ENCODE measurements at regions not wholly inside any gene's neighbourhood (a gene's known extent, or its start where the extent isn't known, plus 50 kb on each side); places are given as distances from the start of the nearest gene placed in this dataset.
A peak's percentile ranks its signal among the peaks of the same experiment; 100 is the strongest.
"Not testable (repeated sequence)": the region's sequence is repeated elsewhere in the genome, so short reads cannot be mapped to it uniquely, and the experiment has no call there.

DNA sequence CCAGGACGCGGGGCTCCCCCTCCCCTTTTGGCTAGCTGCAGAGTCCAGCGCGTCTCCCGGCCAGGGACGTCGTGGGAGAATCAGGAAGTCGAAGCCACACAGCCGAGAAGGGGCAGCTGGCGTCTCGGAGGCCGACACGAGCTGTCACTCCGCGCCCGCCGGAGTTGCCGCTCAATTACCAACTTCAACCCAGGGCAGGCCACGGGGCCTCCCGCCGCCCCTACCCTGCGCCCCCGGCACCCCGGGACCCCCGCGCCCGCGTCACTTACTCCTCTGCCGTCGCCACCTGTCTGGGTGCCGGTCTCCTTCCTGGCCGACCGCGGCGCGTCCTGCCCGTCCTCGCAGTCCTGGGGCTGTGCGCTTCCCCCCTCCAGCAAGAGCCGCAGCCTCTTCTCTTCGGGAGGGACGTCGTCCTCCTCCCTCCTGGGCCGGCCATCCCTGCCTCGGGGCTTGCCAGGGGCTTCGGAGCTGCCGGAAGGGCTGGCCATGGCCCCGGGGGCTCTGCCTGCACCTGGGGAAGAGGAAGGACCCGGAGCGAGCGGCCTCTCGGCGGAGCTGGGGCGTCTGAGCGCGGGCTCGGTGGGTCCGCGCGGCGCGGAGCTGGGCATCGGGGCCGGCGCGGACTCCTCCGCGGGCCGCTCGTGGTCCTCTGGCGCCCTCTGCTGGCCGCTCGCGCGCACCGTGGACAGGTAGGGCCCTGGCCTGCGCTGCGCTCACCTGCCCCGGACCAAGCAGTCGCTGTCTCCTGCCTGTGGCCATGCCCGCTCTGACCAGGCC lies 65.6 kb upstream of the CLEC6A start:
- DNase-seq: not testable (repeated sequence)

- DNase-seq: peak; percentile 9
Observed at GRCh38 chr12:8396225-8397071, 59.3 kb upstream of the CLEC6A start.

GRCh38 chr12:8397378-8397777 lies 58.4 kb upstream of the CLEC6A start:
- DNase-seq: not testable (repeated sequence)

- not testable (repeated sequence) for DNase-seq
Observed at GRCh38 chr12:8399496-8400034, 56.2 kb upstream of the CLEC6A start.

GRCh38 chr12:8403834-8404233 lies 51.9 kb upstream of the CLEC6A start:
- DNase-seq: not testable (repeated sequence)

DNA sequence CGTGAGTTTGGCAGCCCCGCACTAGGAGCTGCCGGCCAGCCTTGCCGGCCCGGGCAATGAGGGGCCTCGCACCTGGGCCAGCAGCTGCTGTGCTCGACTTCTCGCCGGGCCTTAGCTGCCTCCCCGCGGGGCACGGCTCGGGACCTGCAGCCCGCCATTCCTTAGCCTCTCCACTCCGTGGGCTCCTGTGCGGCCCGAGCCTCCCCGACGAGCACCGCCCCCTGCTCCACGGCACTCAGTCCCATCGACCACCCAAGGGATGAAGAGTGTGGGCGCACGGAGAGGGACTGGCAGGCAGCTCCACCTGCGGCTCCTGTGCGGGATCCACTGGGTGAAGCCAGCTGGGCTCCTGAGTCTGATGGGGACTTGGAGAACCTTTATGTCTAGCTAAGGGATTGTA lies 51.4 kb upstream of the CLEC6A start:
- DNase-seq: not testable (repeated sequence)

All from NCI-H226 (cell line).